GM13976 (cell line): ENCODE measurements at regions not wholly inside any gene's neighbourhood (a gene's known extent, or its start where the extent isn't known, plus 50 kb on each side); places are given as distances from the start of the nearest gene placed in this dataset.

Experiments
- DNase-seq: peaks from one replicate; pipeline ENCODE4 v3.0.0; 2012; ENCODE audit warnings: low spot score
- in situ Hi-C: fragments of 300-500 bp; cut with MboI; formaldehyde crosslinking; loops from one replicate; pipeline ENCODE4 v1.12.0; 2022; ENCODE audit warnings: low sequenced_read_pairs, mixed read lengths, inconsistent platforms; ENCODE audit not compliant: unreplicated experiment
- TF ChIP-seq, protein P1 (sequence below): IDR thresholded peaks from 2 replicates; pipeline ENCODE4 v1.5.1; 2012; ENCODE audit warnings: borderline replicate concordance, mild to moderate bottlenecking; ENCODE audit not compliant: insufficient read depth; ENCODE audit errors: extremely low read depth, missing control alignments, control extremely low read depth

DNA sequence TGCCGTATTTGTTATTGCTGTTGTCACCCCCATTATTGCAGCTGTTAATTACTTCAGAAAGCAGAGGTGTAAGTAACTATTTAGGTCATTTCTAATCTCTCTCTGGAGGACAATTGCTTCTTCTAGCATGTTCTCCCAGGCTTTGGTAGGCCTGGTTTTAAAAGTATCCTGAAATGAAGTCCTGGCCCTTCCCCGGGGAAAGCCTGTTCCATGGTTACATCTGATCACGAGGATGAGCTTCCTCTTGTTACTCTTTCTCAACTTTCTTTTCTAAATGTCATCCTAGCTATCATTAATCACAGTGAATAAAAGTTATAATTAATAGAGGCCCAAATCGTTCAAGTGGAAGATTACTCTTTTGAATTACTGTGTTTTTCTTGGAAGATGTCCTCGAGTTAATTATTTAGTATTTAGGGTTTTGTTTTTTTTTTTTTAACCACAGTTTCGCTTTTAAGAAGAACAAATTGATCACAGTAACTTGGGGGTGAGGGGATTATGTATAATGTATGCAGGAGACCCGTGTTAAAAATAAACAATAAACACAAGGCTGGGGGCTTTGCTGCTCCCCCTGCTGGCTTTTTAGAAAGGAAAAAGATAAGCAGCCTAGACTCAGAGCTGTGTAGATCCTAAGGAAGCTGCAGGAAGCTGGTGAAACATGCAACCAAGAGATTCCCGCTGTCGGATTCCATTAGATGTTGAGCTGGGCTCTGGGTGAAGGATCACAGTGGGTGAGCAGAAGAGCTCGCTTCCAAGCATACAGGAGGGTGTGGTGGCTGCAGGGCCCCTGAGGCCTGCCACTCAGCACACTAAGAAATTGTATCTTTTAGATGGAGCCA lies 420.1 kb downstream of the FUT8 start:
- in situ Hi-C loops, result no loop called here
- TF ChIP-seq, protein P1, sequence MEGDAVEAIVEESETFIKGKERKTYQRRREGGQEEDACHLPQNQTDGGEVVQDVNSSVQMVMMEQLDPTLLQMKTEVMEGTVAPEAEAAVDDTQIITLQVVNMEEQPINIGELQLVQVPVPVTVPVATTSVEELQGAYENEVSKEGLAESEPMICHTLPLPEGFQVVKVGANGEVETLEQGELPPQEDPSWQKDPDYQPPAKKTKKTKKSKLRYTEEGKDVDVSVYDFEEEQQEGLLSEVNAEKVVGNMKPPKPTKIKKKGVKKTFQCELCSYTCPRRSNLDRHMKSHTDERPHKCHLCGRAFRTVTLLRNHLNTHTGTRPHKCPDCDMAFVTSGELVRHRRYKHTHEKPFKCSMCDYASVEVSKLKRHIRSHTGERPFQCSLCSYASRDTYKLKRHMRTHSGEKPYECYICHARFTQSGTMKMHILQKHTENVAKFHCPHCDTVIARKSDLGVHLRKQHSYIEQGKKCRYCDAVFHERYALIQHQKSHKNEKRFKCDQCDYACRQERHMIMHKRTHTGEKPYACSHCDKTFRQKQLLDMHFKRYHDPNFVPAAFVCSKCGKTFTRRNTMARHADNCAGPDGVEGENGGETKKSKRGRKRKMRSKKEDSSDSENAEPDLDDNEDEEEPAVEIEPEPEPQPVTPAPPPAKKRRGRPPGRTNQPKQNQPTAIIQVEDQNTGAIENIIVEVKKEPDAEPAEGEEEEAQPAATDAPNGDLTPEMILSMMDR, result no peak
- DNase-seq, result no peak

DNA sequence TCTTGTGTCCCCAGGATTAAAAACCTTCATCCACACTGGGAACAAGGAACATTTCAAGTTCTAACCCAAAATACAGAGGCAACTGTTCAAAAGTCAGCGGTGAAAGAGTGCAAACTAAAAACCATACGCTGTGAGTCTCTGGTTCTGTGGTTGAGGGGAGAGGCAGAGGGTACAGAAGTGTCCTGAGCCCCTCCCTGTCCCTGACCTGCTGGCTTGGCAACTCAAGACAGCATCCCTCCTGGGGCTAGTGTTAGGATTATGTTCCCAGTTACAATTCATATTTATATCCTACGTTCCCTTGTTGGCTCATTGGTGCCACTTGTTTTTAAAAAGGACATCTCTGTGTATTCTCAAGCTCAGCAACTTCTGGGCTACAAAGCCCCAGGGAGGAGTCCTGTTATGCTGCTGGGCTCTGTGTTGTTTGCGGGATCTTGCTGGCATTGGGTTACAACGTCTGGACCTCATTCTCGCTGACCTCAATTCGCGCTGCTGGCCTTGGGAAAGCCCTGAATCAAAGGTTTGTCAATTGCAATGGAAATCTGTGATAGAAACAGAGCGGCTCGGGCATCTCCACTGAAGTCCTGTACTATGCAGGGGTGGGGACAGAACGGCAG lies 420.8 kb downstream of the FUT8 start:
- in situ Hi-C loops, result no loop called here
- no peak for DNase-seq
- TF ChIP-seq, protein P1, result no peak

DNA sequence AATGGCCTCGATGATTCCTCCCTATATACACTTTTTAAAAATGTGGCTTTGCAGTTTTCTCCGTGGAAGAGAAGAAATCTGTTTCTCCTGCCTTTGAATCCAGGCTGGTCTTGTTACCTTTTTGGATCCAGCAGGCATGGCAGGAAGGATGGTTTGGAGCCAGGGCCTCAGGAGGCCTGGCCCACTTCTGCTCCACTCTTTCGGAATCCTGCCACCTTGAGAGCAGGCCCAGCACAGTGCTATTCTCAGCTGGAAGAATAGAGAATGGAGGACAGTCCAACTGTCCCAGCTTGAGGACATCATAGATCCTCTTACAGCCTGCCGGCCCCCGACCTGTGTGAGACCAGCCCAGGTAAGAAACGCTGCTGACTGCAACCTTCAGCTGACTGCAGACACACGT lies 421.5 kb downstream of the FUT8 start:
- no peak for DNase-seq
- in situ Hi-C loops, result no loop called here
- TF ChIP-seq, protein P1, result no peak

DNA sequence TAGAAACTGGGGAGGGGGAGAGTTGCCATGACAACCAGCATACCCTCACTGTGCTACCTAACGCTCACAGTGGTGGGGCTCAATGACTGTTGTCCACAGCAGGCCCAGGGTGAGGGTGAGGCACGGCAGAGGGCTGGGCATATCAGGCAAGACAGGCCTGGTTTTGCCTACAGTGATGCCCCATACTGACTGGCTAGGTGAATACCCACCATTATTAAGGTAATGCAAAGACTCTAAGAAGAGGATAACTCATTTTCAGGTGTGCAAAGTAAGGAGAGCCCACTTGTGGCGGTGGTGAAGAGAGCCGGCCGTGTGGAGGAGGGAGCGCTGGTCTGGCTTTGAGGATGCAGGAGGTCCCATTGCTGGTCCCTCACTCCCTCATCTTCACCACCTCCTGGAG lies 422.3 kb downstream of the FUT8 start:
- in situ Hi-C loops, result no loop called here
- DNase-seq, result no peak
- TF ChIP-seq, protein P1, result no peak

DNA sequence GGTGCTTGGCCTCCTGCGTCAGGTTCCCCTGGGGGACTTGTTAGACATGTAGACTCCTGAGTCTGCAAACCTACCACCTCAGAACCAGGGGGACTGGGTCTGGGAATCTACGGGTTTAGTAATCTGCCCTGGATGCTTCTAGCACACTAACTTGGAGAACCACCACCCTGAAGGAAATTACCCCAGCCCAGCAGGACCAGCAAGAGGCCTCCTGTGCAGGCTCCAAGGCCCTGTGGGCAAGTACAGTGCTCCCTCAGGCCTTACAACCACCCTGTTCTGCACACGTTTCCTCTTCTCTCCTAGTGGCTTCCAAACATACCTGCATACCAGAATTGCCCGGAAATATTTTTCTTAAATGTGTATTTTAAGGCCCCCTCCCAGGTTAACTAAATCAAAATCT lies 423.0 kb downstream of the FUT8 start:
- TF ChIP-seq, protein P1, result no peak
- DNase-seq, result no peak
- in situ Hi-C loops, result no loop called here

DNA sequence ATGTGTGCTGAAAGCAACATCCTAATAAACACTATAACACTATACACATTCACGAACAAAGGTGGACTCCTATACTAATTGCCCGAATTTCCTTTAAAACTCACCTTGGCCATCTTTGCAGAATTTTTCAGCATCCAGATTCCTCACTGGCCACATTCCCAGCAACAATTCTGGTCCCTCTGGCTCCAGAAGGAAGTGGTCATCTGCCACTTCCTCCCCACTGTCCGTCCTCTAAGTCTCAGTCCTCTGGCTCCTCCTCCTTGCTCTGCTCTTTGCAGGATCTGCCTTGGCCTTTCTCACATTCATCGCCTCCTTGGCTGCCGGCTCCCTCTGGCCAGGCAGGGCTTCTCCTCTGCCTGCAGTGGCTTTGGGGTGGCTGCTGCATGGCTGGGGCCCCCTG lies 426.0 kb downstream of the FUT8 start:
- TF ChIP-seq, protein P1, result no peak
- in situ Hi-C loops, result no loop called here
- no peak for DNase-seq
